ENCODE measurements at regions not wholly inside any gene's neighbourhood (a gene's known extent, or its start where the extent isn't known, plus 50 kb on each side); places are given as distances from the start of the nearest gene placed in this dataset.

- H3K4me1 Mint-ChIP-seq = no peaks in the 10 kb centered on the region
- H3K4me1 ChIP-seq (ENCODE audit: control insufficient read depth, insufficient read depth, low read length) = no peaks in the 10 kb centered on the region
- intact Hi-C loops (cut with micrococcal nuclease) = no loop called here
- WGBS (ENCODE audit: insufficient coverage) = 93% methylated on average over 6 of the region's 7 CpGs
- ATAC-seq (no peak), DNase-seq (no peak)
- H3K36me3 Mint-ChIP-seq = no peaks in the 10 kb centered on the region
- H3K27me3 Mint-ChIP-seq (ENCODE audit: low read depth in 2 of 2) = peaks cover 32 to 45% of the 10 kb centered on the region in 2 donors
- no peak overlapping the region for H3K27ac Mint-ChIP-seq
- no peaks in the 10 kb centered on the region for H3K9me3 ChIP-seq (ENCODE audit: control insufficient read depth, insufficient read depth, low read length)
- no peaks in the 10 kb centered on the region for H3K36me3 ChIP-seq (ENCODE audit: control insufficient read depth, insufficient read depth, low read length)
- peaks cover 2% of the 10 kb centered on the region for H3K27me3 ChIP-seq (ENCODE audit: control insufficient read depth, insufficient read depth, low read length)
- H3K9me3 Mint-ChIP-seq = no peaks in the 10 kb centered on the region
- H3K27ac ChIP-seq (ENCODE audit: low read length) = no peak overlapping the region
- H3K4me3 ChIP-seq (ENCODE audit: low read length) = no peak overlapping the region
- H3K4me3 Mint-ChIP-seq = no peak overlapping the region
- TF ChIP-seq CTCF (IDR thresholded peaks at IDR 0.05) = no peak
Observed at GRCh38 chr3:150068440-150069153, 97.9 kb upstream of the PFN2 start.

- no peaks in the 10 kb centered on the region for H3K4me1 Mint-ChIP-seq
- no peak overlapping the region for H3K4me3 Mint-ChIP-seq
- H3K9me3 Mint-ChIP-seq = no peaks in the 10 kb centered on the region
- no peak overlapping the region for H3K27ac Mint-ChIP-seq
- H3K4me1 ChIP-seq (ENCODE audit: control insufficient read depth, insufficient read depth, low read length) = no peaks in the 10 kb centered on the region
- DNase-seq (no peak), ATAC-seq (peak in 1 of 3 donors; percentile 21)
- no peak for TF ChIP-seq CTCF (IDR thresholded peaks at IDR 0.05)
- H3K36me3 Mint-ChIP-seq = no peaks in the 10 kb centered on the region
- H3K4me3 ChIP-seq (ENCODE audit: low read length) = no peak overlapping the region
- peaks cover 2% of the 10 kb centered on the region for H3K27me3 ChIP-seq (ENCODE audit: control insufficient read depth, insufficient read depth, low read length)
- no peak overlapping the region for H3K27ac ChIP-seq (ENCODE audit: low read length)
- no peaks in the 10 kb centered on the region for H3K9me3 ChIP-seq (ENCODE audit: control insufficient read depth, insufficient read depth, low read length)
- intact Hi-C loops (cut with micrococcal nuclease) = no loop called here
- WGBS (ENCODE audit: insufficient coverage) = 81% methylated on average over 3 of the region's 3 CpGs
- peaks cover 30 to 40% of the 10 kb centered on the region in 2 donors for H3K27me3 Mint-ChIP-seq (ENCODE audit: low read depth in 2 of 2)
- H3K36me3 ChIP-seq (ENCODE audit: control insufficient read depth, insufficient read depth, low read length) = no peaks in the 10 kb centered on the region
Observed at GRCh38 chr3:150067561-150067960, 96.9 kb upstream of the PFN2 start.

- no peak overlapping the region for H3K27ac Mint-ChIP-seq
- no peak overlapping the region for H3K4me3 Mint-ChIP-seq
- H3K9me3 ChIP-seq (ENCODE audit: control insufficient read depth, insufficient read depth, low read length) = no peaks in the 10 kb centered on the region
- H3K9me3 Mint-ChIP-seq = no peaks in the 10 kb centered on the region
- H3K27me3 ChIP-seq (ENCODE audit: control insufficient read depth, insufficient read depth, low read length) = peaks cover under 1% of the 10 kb centered on the region
- peaks cover 26 to 28% of the 10 kb centered on the region in 2 donors for H3K27me3 Mint-ChIP-seq (ENCODE audit: low read depth in 2 of 2)
- WGBS (ENCODE audit: insufficient coverage) = 100% methylated on average over 1 of the region's 2 CpGs
- H3K27ac ChIP-seq (ENCODE audit: low read length) = no peak overlapping the region
- no peaks in the 10 kb centered on the region for H3K4me1 ChIP-seq (ENCODE audit: control insufficient read depth, insufficient read depth, low read length)
- no peaks in the 10 kb centered on the region for H3K36me3 Mint-ChIP-seq
- DNase-seq = no peak
- intact Hi-C loops (cut with micrococcal nuclease) = no loop called here
- H3K4me1 Mint-ChIP-seq = no peaks in the 10 kb centered on the region
- no peaks in the 10 kb centered on the region for H3K36me3 ChIP-seq (ENCODE audit: control insufficient read depth, insufficient read depth, low read length)
- no peak overlapping the region for H3K4me3 ChIP-seq (ENCODE audit: low read length)
- no peak for ATAC-seq
- TF ChIP-seq CTCF (IDR thresholded peaks at IDR 0.05) = no peak
Observed at GRCh38 chr3:150064971-150065370, 94.3 kb upstream of the PFN2 start.

GRCh38 chr3:150063237-150063636 is 92.5 kb upstream of the PFN2 start:
- H3K36me3 ChIP-seq (ENCODE audit: control insufficient read depth, insufficient read depth, low read length) = no peaks in the 10 kb centered on the region
- intact Hi-C loops (cut with micrococcal nuclease) = no loop called here
- H3K27me3 Mint-ChIP-seq (ENCODE audit: low read depth in 2 of 2) = peaks cover 19 to 21% of the 10 kb centered on the region in 2 donors

More at GRCh38 chr3:150063237-150063636, 92.5 kb upstream of the PFN2 start:
- Mint-ChIP-seq H3K27ac (no peak overlapping the region), H3K4me1 (no peaks in the 10 kb centered on the region), H3K36me3 (no peaks in the 10 kb centered on the region), H3K4me3 (no peak overlapping the region), H3K9me3 (no peaks in the 10 kb centered on the region)
- Histone ChIP-seq H3K4me3 (ENCODE audit: low read length) (no peak overlapping the region), H3K27me3 (ENCODE audit: control insufficient read depth, insufficient read depth, low read length) (no peaks in the 10 kb centered on the region), H3K27ac (ENCODE audit: low read length) (no peak overlapping the region), H3K9me3 (ENCODE audit: control insufficient read depth, insufficient read depth, low read length) (no peaks in the 10 kb centered on the region), H3K4me1 (ENCODE audit: control insufficient read depth, insufficient read depth, low read length) (no peaks in the 10 kb centered on the region)
- 95% methylated on average over 1 of the region's 1 CpG for WGBS (ENCODE audit: insufficient coverage)
- ATAC-seq = no peak
- DNase-seq = no peak
- no peak for TF ChIP-seq CTCF (IDR thresholded peaks at IDR 0.05)

Data from natural killer cell (primary cell).